GM18909 (cell line): ENCODE measurements at regions not wholly inside any gene's neighbourhood (a gene's known extent, or its start where the extent isn't known, plus 50 kb on each side); places are given as distances from the start of the nearest gene placed in this dataset.

ENCODE experiments used
- ATAC-seq: cut with Tn5 transposase; IDR thresholded peaks from one replicate; pipeline ENCODE4 v1.9.1; 2021; ENCODE audit warnings: mild to moderate bottlenecking; ENCODE audit not compliant: unreplicated experiment, poor library complexity

DNA sequence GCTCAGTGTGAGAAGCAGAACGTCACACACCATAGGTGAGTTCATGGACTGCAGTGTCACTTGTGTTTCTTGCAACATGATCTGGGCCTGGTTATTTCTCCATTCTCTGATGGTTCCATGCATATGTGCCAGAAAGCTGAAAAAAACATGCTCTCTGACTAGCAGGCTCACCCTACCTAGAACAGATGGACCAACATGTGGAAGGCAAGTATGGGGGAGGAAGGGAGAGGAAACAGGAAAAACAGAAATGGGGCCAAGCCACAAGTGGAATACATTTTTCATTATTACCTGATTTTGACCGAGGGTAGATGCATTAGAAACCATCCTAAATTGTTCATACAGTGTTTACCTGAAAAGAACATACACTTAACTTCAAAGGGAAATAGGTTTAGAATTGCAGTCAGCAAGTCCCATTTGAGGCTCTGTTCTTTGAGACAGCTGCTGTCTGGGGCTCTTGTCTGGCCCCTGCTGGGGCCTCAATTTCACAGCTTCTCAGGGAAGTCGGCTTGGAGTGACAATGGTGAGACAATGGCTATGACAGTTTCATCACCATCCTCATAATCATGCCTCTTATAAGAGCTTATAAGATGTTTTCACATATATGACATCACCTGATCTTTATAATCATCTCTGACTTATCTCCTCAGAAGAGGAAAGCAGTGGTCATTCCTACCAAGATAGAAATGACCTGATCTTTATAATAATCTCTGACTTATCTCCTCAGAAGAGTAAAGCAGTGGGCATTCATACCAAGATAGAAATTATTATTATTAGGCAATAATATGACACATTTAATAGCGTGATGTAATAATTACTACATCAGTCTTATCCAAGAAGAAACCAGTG lies 327.3 kb downstream of the SIPA1L2 start:
- ATAC-seq: no peak

DNA sequence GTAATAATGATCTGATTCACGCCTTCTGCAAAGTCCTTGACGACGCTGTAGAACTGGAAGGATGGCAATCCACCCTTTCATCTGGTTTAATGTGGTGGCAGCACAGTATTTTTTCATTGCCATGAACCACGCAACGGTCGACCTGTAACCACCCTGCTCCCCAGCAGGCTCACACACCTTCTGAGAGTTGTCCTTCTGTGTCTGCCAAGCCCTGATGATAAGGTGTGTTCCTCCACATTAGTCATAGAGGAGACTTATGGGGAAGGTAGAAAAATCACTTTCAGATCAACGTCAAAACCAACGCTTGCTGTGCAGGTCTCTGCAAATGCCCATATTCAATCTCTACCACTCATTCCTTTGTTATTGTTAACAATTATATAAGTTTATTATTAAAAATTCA lies 328.7 kb downstream of the SIPA1L2 start:
- no peak for ATAC-seq

DNA sequence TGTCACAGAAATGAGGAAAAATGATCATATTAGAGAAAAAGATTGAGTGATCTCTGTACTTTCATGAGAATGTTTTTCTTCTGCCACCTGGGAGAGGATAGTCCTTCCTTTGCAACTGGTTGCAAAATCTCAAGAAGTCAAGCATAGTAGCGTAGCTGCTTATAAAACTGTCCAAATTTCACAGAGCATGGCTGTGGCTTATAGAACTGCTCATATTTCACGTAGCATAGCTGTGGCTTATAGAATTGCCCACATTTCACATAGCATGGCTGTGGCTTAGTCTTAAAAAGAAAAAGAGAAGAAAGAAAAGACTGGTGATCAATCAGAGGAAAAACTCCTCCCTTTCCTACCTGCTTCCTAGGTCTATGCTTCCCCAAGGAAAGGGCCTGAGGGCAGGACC lies 329.5 kb downstream of the SIPA1L2 start:
- ATAC-seq: no peak

DNA sequence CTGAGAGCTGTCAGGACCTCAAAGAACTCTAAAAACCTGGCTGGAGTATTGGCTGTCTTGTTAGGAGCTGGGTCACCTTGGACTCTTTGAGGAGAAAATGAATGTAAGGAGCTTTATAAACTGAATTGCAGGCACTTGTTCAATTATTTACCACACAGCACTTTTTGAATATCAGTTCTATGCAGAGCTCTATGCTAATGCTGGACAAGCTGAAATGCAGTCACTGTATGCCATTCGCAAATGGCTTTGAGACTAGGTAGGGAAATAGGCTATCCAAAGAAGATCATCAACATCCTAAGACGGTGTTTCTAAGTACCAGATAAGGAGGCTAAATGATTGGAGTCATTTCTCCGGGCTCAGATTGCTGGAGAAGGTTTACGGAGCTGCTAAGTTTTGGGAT lies 333.5 kb downstream of the SIPA1L2 start:
- no peak for ATAC-seq

DNA sequence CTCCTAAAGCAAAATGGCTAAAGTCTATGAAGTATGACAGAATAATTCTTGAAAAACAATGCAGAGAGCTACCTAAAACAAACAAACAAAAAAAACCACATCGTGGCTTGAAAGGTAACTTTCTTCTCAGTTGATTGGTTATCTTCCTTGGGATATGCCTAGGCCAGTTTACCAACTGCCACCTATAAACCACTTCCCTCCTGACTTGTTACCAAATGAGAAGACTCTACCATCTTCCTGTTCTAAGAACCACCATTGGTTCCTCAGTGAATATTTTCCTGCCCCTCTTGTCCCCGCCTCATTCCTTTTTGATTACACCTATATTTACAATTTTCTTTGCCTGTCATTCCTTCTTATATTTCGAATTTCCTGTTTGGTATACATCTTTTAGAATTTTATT lies 336.6 kb downstream of the SIPA1L2 start:
- ATAC-seq: no peak

DNA sequence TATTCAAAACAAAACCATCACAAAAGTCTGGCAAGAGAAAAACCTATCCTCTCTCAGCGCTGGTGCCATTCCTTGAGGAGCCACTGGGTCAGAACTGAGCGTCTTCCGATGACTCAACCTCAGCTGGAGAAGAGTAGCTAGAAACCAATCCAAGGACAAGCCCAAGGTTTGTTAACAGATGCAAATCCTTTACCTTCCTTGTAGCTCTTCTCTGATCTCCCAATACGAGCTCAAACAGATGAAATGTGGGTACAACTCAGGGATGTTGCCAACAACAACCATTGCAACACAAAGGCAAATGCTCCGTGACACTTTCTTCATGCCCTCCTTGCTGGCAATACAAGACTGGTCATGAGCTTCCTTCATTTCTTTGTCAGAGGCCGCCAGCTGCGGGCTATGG lies 337.1 kb downstream of the SIPA1L2 start:
- ATAC-seq: no peak

DNA sequence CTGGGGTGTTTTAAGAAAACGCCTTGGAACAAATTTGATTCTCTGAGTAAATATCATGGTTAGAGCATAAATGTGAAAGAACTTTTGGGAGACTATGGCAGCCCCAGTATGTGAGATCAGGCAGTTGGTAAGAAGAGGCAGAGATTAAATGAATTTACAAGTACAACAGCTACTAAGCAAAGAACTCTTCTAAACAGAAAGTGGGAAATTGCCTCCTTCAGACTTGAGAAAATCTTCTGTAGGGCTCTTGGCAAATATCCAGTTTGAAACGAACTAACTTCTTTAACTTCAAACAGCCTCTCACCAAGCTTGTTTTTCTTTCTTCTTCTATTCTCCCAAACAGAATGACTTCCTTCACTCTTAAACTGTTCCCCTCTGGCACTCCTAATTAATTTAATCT lies 337.7 kb downstream of the SIPA1L2 start:
- no peak for ATAC-seq

DNA sequence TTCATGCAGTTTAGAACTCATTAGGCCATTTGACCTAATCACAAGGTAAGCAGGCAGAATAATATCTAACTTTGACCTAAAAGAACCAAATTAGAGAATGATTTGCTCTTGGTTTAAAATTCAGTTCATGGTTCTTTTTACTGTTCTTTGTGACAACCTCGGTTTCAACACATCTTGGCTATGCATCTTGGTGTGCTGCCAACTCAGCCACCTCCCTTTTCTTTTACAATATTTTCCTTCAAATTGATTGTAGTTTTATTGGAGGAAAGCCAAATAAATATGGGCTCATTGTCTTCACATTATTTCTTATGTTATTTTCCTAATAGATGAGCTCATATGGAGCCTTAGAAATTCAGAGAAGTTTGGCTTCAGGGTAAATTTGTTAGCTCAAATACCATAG lies 338.3 kb downstream of the SIPA1L2 start:
- ATAC-seq: no peak

DNA sequence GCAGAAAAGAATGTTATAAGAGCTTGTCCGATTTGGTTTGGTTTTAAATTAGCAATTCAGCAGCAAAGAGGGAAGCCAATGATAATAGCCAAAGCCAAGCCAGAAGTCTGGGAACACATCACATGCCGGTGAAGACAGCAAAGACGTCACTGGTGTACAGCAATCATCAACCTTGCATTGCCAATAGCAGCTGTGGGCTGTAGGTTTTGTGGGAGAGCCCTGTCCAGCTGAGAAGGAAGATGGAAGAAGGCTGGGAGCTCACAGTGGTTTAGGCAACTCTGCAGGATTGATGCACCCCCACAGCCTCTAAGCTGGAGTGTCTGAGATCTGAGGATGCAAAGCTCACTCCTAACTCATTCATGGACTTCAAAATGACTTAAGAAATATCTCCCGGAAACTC lies 338.7 kb downstream of the SIPA1L2 start:
- ATAC-seq: no peak

DNA sequence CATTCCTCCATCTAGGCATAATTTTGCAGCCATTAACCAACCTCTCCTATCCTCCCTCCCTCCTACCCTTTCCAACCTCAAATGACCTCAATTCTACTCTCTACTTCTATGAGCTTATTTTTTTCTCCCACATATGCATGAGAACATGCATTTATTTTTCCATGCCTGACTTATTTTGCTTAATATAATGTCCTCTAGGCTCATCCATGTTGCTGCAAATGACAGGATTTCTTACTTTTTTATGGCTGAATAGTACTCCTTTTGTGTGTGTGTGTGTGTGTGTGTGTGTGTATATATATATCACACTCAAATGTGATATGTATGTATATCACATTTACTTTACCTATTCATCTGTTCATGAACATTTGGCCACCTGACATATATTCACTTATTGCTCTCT lies 339.4 kb downstream of the SIPA1L2 start:
- no peak for ATAC-seq

DNA sequence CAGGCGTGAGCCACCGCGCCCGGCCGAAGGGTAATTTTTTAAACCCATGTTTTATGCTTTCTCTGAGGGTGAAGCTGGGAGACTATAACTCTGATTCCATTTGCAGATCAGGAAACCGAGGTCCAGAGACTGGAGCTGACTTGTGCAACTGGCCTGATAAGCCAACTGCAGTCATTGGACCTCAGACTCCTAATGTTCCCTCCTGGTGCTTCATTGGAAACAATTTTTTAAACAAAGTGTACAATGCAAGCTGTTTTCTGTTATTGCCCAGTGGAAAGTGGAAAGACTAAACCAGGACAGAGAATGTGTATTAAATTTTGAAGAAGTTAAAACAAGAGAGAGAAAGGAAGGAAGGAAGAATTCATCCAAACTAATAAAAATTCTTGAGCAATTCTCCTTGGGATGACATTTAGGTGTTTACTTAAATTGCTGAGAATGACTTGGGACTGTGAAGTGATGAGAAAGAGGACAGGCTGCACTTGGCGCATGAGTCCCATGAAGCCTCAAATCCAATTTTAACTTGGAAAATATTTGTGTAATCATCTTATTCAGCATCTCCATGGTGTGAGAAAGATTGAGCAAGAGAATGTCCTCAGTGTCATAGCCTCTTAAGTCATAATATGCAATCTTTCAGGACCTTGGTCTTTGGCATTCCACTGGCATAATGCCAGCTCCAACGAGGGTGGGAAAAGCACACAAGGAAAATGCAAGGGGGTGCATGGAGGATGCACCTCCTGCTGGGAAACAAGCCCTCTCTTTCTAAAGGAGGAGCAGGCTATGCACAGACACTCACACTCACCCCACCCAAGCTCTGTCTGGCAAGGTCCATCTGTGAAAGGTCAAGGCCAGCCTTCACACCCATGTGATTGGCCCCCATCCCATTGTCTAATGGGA lies 342.0 kb downstream of the SIPA1L2 start:
- ATAC-seq: no peak

DNA sequence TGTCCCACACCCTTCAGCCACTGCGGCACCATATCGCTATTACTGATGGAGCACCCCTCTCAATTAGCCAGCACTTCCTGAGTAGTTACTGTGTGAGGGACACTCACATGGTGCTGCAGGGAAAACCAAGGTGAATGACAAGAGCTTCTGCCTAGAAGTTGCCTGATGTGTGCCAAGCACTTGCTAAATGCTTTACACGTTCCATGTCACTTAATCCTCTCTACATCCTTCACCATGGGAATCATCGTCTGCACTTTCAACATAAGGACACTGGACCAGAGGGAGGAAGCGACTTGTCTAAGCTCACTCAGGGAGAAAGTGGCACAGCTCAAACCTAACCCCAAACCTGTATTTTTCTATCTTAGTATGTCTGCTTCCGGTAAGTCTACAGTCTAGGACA lies 344.8 kb downstream of the SIPA1L2 start:
- ATAC-seq: no peak

DNA sequence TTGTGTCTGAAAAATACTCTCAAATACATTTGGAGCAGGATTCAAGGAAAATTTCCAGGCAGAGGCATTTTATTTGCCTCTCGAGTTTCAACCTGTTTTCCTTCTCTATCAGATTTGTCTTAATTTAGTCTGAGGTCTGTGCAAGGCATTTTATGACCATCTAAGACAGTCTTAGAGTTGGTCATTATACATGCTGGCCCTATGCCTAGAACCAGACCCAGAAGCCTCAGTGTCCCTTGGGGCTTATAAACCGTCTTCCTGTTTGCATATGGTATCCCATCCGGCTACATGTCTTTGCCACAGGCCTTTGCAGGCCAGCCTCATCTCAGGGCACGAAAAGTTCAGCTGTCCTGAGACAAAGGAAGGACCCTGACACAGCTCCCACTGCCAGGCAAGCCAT lies 346.1 kb downstream of the SIPA1L2 start:
- no peak for ATAC-seq

DNA sequence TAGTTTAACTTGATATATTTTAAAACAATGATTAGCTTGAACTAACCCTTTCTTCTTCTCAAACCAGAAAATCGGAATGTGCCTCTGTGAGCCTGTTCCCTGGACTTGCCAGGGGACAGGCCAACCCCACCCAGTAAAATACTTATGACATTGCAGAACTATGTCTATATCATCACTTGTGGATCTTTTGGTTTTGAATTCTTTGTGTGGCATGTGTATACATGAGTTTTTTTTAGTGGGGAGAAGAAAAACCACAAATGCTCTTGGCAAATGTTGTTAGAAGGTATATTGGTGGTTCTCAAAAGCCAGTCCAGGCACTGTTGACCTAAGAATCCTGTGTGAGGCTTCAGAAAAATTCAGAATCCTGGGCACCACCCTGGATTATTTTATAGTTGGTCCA lies 347.4 kb downstream of the SIPA1L2 start:
- ATAC-seq: no peak

DNA sequence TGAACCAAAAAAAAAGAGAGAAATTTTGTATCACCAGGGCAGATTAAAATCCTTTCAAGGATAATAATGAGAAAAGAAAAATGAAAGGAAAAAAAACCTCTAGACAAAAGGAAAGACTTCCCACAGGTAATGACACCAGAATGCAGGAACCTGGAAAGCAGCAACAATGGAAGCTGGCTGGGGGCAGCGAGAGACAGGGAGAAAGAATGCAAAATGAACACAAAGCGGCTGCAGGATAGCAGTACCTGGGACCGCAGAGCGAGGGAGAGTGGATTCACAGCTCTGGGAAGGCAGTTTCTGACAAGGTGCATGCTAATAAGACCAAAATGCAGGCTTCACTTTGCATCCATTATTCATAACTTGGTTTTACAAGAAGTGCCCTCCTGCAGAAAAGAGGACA lies 349.0 kb downstream of the SIPA1L2 start:
- no peak for ATAC-seq

DNA sequence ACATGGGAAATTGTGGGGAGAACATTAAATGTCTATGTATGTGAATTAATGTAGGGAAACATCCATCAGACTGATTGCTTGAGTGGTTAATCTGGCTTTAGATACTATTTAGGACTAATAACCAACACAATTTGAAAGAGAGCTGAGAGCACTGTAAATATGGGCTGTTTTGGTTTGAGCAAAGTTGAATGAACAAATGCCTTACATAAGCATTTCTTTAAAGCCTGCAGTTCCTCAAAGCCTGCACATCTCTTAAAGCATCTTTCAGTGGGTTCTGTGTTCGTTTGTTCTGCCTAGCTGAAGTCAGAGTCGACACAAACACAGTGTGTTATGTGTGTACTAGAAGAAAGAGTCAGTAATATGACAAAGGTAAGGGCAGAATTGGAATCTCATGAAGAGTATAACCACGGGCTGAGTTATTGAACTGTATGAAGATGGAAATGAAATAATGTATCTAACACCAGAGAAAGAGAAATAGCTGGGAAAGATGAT lies 350.0 kb downstream of the SIPA1L2 start:
- ATAC-seq: no peak

DNA sequence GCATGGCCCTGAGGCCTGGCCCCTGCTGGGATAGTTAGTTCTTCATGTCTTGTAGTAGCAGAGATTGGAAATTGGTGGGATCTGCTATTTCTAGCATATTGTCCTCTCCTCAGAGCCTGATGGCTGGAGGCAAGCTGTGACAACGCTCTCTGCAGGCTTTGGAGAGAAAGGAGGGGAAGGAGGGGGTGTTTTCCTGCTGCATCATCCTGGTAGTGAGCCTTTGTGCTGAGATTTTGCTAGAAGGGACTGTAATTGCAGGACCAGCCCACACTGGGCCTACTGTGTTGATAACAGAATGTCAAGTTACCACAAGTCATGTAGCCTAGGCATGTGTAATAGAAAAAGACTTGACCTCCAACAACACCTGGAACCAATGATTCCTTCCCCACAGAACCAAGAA lies 351.0 kb downstream of the SIPA1L2 start:
- ATAC-seq: no peak

DNA sequence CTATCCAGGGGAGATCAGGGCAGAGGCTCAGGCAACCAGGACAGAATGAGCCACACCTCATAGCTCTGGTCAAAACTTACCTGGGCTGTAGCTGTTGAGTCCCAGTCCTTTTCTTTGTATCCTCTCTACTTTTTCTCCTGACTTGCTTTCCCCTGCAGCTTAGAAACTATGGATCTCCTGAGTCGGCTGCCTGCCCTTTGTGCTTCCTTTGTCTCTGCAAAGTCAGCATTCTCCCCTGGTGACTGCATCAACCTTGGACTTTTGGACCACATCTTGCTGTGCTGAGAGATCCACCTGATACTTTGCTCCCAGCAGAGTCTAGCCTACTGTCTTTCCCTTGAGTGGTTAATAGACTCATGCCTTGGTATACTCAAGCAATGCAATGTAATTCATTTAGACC lies 353.3 kb downstream of the SIPA1L2 start:
- ATAC-seq: no peak

DNA sequence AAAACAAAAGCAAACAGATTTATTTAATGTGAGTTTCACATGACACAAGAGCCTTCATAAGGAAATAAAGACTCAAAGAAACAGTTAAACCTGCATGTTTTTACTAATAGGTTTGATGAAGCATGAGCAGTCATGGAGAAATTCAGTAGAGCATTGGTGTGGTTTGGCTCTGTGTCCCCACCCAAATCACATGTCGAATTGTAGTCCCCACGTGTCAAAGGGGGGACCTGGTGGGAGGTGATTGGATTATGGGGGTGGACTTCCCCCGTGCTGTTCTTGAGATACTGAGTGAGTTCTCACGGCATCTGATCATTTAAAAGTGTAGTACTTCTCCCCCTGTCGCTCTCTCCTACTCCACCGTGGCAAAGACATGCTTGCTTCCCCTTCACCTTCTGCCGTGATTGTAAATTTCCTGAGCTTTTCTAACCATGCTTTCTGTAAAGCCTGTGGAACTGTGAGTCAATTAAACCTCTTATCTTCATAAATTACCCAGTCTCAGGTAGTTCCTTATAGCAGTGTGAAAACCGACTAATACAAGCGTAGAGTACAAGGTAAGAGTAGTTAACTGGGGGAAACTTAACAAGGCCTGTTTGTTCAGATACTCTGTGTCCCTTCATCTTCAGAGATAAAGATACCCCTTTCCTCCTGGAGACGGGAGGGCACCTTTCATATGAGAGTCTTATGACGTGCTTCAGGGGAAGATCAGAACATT lies 354.8 kb downstream of the SIPA1L2 start:
- no peak for ATAC-seq

DNA sequence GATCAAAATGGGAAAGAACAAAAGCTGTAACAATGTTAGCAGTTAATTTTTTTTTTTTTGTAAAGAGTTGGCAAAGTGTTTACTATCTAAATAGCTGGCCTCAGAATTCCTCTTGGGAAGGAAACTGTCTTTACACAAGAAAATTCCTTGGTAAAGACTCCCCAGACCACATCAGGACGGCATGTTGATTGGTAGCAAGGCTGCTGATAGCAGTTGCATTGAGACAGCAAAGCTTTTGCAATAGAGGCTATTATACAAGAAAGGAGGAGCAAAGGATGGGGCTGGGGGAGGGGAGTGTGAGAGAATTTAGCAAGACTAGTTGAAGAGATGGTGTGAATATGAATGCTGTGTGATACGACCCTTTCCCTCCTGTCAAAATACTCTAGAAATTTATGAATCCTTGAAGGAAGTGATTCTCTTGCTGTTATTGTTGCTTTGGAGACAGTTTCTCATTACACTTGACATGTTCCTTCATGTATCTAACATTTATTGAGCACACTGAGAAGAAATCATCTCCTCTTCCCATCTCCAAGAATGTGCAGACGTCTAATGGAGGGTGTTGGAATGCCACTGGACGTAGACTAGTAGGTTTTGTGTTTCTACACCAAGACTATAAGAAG lies 355.6 kb downstream of the SIPA1L2 start:
- no peak for ATAC-seq
